Stimulated activated CD8-positive, alpha-beta memory T cell treated with anti-CD3 and anti-CD28 coated beads, Interleukin-4, amount 100 ng/mL, for 24 hours (primary cell): ENCODE measurements at regions not wholly inside any gene's neighbourhood (a gene's known extent, or its start where the extent isn't known, plus 50 kb on each side); places are given as distances from the start of the nearest gene placed in this dataset.

ENCODE experiments used
- DNase-seq: peaks from one replicate; pipeline ENCODE4 v3.0.0-alpha.2; 2020; ENCODE audit warnings: low read depth

DNA sequence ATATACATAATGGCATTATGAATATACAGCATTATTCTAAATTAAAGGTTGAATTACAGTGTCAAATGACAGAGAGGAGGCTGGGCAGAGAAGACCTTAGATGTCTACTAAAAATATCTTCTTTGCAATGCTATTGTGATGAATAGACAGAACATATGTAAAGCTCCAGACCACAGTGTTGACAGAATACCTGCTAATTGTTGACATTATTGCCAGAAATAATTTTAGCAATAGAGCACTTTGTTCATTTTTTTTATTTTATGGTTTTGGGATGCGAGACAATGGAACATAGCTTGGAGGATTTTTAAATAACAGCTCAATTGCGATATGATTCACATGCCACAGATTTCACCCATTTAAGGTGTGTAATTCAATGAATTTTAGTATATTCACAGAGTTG is 508.8 kb downstream of the PSAT1 start:
- DNase-seq = no peak

DNA sequence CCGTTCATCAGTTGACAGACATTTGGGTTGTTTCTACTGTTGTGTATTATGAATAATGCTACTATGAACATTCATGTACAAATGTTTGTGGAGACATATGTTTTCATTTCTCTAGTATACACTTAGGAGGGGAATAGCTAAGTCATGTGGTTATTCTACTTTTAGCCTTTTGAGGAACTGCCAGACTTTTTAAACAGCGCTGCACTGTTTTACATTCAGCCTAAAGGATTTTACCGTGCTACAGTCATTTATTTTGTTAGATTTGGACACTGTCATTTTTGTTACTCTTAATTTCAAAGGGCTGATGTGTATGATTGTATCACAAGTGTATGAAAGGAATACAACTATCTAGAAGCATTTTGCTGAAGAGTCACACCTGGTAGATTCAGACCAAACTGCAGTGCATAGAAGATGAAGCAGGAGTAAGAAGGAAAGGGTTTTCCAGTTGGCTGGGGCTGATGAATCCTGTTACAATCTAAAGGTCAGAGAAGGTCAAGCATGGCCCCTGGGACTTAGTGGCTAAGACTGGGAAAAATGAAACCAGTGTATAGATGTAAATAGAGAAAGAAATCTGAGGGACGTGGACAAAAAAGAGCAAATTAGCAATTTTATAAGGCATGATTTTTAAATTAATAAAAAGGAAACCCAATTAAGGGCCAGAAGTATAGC is 509.7 kb downstream of the PSAT1 start:
- DNase-seq = no peak

DNA sequence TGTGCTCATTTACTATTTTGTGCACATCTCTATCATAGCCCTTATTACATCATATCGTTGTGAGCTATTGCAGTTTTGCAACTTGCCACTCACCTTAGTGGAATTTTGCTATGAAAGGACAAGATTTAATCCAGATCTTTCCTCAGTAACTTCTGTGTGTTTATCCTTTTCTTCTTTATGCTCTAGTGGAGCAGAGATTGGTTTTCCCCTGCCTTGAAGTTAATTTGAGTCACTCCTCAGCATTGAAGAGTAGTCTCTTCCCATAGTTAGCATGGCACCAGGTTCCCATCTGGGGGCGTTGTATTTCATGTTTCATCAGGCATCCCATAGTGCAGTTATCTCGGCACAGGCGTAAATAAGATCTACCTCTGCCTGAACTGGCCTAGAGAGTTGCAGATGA is 510.4 kb downstream of the PSAT1 start:
- no peak for DNase-seq

DNA sequence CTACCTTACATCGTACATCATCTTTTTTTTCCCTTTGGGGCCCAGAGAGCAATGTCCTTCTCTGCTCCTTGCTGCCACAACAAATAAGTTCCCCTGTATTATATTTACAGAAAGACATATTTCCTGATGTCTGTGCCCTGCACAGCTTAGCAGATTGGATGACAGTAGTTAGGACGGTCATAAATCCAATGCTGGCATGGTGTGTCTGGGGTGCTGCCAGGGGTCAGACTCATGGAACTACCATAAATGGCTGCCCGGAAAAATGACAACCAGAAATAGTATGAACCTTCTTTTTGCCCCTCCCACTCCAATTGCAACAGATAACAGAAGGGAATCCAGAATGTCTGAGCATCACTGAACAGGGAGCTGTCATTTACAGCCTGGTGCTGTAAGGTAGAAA is 511.1 kb downstream of the PSAT1 start:
- DNase-seq = no peak

DNA sequence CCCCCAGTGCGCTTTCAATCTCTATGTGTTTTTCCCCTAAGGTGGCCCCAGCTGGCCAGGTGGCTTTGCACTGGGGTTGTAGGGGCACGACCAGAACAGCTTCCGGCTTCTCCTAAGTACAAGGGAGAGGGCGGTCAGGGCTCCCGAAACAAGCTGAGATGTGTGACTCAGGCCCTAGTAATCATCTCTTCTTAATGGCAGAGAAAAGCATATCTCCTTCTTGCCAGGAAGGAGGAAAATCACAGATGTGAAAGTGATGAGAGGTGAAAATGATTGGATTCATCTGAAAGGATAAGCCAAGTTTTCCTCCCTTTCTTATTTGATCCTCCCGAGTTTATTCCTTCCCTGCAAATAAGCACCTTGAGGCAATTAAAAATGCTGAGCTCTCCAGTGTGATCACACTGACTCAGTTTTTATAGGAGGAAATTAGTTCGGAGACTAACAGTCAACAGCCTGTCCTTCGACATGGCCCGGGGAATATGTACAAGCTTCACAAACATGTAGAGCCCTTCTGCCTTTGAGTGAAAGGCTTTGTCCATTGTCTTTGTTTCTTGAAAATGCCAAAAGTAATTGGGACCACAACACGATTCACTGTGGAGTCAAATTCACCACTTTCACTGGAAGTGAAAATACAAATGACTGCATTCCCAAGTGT is 514.8 kb downstream of the PSAT1 start:
- no peak for DNase-seq

DNA sequence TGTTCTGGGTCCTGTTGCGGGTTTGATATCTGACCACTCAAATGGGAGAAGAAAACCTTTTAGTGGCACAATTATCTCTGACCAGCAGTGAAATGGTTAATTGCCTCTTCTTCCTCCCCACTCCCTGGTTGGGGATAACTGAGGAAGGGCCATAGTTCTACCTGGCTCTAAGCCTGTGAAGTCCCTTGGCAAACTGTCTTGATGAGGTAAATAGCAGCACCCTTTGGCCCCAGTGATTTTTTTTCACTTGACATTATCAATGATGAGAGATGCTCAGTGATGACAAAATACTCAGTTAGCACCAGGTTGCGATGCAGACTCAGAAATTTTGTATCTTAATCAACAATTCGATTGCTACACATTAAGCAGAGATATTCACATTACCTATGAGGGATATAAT is 515.7 kb downstream of the PSAT1 start:
- DNase-seq = no peak

DNA sequence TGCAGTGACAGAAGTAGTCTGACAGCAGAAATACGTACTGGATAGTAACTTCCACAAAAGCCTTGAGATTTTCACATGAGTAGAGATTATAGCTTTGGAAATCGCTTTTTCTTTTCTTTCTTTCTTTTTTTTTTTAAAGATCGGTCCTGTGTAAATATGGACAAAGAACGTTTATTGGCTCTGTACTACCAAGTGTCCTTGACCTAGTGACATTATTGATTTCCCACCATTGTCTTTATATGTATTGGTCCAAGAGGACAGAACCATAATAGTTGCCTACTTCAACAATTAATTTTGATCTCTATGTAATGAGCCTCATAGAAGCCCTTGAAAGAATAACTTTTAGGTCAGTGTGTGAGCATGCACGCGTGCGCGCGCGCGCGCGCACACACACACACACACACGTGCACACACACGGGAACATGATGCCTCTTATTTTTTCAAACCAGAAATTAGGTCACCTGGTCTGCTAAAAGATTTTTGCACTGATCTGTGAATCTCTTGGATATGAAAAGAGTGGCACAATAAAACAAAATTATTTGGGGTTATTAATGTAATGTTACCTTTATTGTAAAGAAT is 516.8 kb downstream of the PSAT1 start:
- DNase-seq = no peak

DNA sequence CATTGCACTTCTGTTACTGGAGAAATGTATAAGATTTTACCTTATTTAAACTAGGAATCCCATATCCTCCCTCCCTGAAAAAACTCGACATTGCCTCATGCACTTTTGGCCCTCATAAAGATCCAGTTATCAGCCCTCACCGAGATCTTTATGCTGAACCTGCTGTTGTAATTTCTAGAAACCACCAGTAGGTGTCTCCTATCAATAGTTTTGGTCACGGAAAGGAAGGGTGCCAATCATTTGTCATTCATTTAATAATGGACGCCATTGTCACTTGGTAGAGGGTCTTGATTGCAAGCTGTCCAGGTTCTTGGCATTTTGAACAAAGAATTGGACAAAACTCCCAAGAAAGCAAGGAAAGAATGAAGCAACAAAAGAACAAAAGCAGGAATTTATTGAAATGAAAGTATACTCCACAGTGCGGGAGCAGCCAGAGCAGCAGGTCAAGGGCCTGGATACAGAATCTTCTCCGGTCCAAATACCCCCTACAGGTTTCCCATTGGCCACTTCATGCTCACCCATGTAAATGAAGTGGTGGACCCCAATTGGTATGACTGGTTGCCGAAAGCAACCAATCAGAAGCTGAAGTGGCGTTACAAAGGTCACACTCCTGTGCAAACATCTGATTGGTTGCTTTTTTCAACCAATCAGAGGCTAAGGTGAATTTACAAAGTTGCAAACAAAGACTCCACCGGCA is 524.3 kb downstream of the PSAT1 start:
- no peak for DNase-seq

DNA sequence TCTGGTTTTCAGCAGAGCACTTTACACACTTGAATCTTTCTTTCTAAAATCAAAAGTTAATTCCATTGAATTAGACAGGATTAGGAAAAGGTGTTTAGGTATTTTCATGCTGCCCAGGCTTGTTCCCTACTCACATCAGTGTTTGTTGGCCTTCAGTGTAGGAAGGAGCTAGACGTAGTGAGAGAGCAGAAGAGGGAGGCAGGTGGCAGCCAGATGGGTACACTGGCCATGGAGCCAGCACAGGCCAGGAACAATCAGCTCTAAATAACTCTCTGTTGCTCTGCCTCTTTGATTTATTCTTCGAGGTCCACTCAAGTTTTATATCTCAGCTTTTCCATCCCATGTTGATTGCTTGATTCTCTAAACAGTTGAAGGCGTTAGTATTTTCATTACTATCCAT is 529.6 kb downstream of the PSAT1 start:
- DNase-seq = no peak

DNA sequence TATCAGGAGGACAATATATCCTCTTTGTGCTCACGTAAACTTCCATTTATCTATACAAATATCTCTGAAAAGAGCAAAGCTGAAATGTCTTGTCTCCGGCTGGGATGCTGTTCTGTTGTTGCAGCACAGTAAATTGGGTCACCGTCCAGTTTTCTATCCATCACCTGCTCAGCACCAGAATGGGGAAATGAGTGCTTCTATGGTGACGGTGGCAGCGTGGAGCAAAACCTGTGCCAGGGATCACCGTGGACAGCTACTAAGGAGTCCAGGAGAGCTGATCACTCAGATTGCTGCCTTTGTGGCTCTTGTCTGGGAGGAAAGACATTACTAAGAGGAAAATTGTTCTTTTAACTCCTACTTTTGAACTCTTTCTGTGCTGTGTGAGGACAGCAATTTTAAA is 531.6 kb downstream of the PSAT1 start:
- DNase-seq = no peak

DNA sequence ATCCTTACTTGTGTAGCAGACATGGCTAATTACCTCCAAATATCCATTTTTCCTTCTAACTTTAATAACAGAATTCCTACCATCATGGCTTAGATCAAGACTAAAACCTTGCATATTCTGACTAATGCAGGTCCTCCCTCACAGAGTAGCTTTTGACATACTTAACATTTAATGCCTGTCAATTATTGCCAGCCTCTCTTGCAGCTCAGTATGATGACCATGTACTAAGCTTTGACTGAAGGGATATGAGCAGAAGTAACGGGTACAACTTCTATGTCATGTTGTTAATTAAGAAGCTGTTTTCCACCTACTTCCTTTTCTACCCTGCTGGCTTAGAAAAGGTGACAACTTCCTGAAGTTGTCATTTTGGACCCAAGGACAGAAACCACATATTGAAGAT is 533.4 kb downstream of the PSAT1 start:
- DNase-seq = no peak

DNA sequence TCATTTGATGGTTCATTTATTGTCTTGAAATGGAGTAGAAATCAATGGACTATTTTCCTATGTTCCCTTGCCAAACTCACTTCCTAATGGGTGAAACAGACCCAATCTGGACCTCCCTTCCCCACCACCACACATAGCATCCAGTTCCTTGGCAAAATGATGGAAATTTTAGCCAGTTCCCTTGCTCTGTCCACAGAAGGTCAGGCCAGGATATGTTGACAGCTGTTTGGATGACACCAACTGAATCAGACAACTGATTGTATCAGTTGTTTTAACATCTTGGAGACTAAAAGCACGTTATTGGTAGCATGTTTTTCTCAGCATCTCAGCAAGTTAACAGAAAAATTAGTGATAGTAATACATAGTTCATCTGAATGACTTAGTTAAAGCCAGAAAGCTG is 534.8 kb downstream of the PSAT1 start:
- DNase-seq = no peak

DNA sequence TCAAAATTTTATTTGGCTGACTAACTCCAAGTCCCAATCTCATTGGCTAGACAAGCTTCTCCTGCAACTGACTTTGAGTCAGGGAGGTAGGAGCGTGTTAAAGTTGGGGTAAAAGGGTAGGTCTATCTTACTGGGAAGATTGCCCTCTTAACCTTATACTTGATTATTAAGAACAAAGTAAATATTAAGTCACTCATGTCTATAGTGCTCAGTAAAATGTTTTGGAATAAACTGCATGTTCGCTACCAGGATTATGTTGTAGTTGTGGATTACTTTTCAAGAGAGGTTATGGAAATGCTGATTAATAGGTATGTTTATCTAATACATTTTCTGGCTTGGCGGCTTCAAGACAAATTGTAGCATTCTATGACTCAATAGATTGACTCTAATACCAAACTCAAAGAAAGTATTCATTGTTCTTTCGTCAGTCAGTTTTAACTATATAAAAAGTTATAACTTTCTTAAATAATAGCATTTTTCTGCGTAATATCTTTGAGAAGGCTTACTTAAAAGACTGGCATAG is 539.1 kb downstream of the PSAT1 start:
- DNase-seq = no peak

DNA sequence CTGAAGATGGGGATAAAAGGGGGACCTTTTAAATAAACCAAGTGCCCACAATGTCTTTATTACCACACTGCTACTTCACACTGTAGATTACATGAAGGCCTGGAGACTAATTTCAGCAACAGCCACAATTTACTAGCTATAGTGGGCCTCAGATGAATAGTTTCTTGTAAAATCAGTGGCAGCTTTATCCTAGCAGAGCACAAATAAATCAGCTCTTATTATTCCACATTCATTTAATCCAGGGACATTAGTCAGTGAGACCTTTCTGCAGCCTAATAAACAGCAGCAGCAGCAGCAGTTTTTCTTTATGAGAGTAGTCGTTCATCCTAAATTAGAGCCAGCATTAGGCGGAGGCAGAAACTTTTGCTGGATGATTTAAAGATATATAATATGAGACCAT is 542.3 kb downstream of the PSAT1 start:
- DNase-seq = no peak

DNA sequence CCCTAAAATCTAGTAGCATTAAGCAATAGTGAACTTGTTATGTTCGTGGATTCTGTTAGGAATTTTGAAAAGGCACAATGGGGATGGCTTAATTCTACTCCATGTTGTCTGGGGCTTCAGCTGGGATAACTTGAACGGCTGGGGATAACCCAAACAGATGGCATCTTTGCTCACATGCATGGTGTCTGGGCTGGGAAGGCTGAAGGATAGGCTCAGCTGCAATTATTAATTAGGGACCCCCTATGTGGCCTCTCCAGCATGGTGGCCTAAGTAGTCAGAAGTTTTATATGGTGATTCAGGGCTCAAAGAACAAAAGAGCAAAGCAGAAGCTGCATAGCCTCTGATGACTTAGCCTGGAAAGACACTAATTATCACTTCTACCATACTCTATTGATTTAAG is 551.1 kb downstream of the PSAT1 start:
- no peak for DNase-seq

DNA sequence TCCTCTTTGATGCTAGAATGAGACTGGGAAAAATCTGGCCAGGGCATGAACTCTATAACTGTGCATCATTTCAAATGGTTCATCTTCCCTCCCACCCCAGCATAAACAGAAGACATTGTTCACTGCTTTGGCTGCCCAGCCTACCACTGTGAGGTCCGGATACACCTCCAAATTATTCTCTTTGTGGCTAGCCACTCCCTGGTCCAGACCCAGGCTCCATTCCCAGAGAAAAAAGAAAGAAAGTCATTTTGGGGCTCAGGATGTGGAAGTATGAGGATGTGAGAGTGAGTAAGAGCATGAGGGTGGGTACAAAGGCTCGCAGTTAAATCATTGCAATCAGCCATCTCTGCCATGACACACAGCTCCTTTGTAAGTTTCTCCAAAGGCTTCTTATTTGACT is 559.2 kb downstream of the PSAT1 start:
- DNase-seq = no peak

DNA sequence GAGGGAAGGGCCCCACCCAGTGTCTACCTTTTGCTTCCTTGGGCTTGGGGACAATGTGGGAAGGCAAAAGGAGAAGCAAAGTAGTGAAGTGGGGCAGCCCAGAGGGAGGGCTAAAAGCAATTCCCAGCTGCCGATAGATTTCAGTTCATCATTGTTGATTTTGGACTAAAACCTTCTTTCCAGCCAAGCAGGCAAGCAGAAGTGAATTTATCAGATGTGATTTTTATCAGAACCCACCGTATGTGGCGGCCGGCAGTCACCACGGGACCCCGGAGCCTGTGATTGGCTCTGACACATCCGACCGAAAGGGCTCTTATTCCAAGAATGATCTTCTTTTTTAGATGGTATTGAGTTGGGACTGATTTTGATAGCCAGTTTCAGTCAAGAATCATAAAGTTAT is 559.9 kb downstream of the PSAT1 start:
- no peak for DNase-seq

DNA sequence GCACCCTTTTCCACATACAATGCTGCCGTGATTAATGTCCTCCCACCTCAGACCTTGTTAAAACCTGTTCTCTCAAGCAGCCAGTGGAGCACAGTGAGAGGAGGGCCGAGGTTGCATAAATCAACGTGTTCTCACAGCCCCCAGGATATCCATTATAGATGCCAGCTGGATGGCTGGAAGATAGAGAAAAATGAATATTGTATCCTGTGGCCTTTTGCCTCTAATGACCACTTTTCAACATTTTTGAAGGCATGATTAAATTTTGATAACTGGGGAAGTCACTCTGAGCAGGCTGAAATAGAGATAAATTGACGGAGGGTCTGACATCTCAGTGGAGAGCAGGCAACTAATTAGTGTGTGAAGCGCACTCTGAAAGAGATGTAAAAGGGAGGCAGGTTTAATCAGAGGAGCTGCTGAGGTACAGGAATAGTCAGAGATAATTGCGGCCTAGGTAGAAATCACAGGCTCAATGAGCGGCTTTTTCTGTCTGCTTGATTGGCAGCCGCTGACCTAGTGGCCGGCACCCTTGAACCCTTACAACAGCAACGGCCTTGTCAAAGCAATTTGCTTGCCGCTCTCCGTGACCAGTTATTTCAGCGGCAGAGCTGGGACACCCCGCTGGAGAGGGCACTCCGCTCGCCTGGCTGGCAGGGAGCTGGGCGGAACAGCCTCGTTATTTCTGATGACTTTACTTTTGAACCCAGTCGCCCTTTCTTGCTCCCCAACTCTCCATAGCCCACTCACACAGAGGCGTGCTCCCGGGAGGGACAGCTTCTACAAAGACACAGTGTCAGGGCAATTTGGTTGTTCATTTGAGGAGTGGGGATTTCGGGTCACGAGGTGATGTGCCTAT is 560.7 kb downstream of the PSAT1 start:
- no peak for DNase-seq

DNA sequence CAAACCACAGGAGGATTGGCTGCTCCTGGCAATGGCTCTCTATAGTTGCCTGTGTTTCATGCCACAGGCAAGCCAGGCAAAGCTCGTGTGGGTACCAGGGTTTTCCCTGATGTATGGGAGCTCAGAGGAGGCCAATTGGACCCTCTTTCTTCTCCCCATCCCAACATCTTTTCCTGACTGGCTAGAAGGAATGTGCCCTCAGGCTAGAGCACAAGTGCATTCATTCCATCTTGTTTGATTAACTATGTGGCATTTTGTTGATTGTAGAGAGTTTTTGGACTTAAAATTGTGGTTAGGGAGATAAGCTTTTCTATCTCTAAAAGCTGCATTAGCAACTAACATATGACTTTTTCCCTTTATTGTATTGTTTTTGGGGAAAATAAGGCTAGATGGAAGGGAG is 561.3 kb downstream of the PSAT1 start:
- no peak for DNase-seq

DNA sequence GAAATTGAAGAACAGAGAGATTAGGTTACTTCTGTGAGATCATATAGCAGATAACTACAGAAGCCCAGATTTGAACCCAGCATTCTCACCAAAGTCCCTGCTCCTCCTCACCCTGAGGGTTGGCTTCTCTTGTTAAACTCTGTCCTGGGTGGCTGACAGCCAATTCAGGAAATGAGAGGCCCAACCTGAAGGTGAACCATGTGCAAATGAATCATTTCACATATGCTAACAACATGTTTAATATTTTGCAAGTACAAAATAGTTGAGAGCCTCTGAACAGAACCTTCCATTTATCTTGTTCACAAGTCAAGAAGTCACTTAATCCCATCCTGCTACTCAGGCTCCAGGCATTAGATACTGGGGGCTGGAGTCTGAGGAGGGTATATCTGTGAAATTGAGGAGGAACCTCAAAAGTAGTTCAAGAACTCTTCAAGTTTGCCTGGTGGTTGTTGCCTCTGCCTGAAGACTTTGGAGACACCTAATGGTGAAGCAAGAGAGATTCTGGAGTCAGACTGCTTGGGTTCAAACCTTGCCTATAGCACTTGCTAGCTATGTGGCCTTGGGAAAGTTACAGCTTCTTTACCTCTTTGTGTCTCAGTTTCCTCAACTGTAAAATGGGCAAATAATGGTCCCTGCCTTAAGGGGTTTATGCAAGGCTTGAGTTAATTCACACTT is 564.0 kb downstream of the PSAT1 start:
- DNase-seq = no peak

DNA sequence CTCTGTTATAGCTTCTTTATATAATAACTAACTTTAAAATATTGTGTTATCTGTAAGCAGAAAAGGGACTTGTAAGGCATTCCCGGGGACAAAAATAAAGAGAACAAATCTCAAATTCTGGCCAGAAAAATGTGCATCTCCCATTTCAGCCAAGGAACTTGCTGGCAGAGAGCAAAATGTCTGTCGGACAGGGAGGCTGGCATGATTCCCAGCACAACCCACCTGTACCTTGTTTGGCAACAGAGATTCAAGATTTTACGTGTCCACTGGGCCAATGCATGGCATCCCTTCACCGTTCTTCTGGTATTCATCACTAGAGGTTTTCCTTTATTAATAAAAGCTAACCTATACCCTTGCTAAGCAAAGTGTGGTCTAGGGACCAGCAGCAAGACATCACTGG is 566.6 kb downstream of the PSAT1 start:
- no peak for DNase-seq

DNA sequence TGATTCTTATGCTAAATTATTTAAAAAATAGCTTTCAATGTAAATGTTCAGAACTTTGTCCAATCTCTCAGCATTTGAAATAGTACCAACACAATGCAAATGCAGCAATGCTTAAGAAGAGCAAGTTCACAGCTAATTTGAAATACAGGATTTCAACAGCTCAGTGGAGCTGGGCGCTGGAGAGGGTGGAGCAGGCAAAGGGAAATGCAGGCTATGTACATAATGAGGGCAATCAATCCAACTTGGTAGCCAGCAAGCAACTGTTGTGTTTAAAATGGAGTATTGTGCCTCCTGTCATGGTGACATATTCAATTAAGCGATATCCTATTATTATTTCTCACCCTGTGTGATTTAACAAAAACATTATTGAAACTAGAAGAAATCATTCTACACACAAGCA is 568.8 kb downstream of the PSAT1 start:
- no peak for DNase-seq
